HEK293T (cell line): ENCODE measurements at regions not wholly inside any gene's neighbourhood (a gene's known extent, or its start where the extent isn't known, plus 50 kb on each side); places are given as distances from the start of the nearest gene placed in this dataset.

Source experiments
- CTCF ChIA-PET: fragments of 350-600 bp; formaldehyde crosslinking; extraction: SDS; loops from one replicate; lab custom pipeline; 2021; ENCODE audit warnings: antibody characterized with exemption, inconsistent platforms; lab: Yijun Ruan, JAX
- POLR2A ChIA-PET: fragments of 350-600 bp; formaldehyde crosslinking; extraction: SDS; loops from one replicate; lab custom pipeline; 2020; ENCODE audit warnings: antibody characterized with exemption, inconsistent platforms; lab: Yijun Ruan, JAX
- DNase-seq: peaks from one replicate; pipeline ENCODE4 v3.0.0; 2012; ENCODE audit warnings: mixed read lengths; ENCODE audit errors: extremely low spot score
- ARNT ChIP-seq: fragments of 450-650 bp; IDR thresholded peaks from 2 replicates; pipeline ENCODE4 v1.6.1; 2017; ENCODE audit warnings: mild to moderate bottlenecking
- BHLHE40 ChIP-seq: fragments of 450-650 bp; IDR thresholded peaks from 2 replicates; pipeline ENCODE4 v1.6.1; 2016; ENCODE audit warnings: mild to moderate bottlenecking, moderate library complexity, borderline replicate concordance
- CTBP1 ChIP-seq: fragments of 450-650 bp; IDR thresholded peaks from 2 replicates; pipeline ENCODE4 v1.6.1; 2016; ENCODE audit warnings: borderline replicate concordance
- ELF4 ChIP-seq: fragments of 450-650 bp; IDR thresholded peaks from 2 replicates; pipeline ENCODE4 v1.6.1; 2017; ENCODE audit warnings: antibody characterized with exemption
- FOXA1 ChIP-seq: fragments of 450-650 bp; IDR thresholded peaks from 2 replicates; pipeline ENCODE4 v1.6.1; 2016; ENCODE audit warnings: mild to moderate bottlenecking
- FOXK2 ChIP-seq: fragments of 450-650 bp; IDR thresholded peaks from 2 replicates; pipeline ENCODE4 v1.6.1; 2016; ENCODE audit warnings: mild to moderate bottlenecking
- FOXM1 ChIP-seq: fragments of 450-650 bp; IDR thresholded peaks from 2 replicates; pipeline ENCODE4 v1.6.1; 2017; ENCODE audit warnings: mild to moderate bottlenecking, borderline replicate concordance
- HDGF ChIP-seq: fragments of 450-650 bp; IDR thresholded peaks from 2 replicates; pipeline ENCODE4 v1.6.1; 2017; ENCODE audit warnings: antibody characterized with exemption, borderline replicate concordance
- L3MBTL2 ChIP-seq: fragments of 450-650 bp; conservative IDR thresholded peaks from 2 replicates; pipeline ENCODE4 v1.6.1; 2016; ENCODE audit warnings: mild to moderate bottlenecking
- LEF1 ChIP-seq: fragments of 450-650 bp; IDR thresholded peaks from 2 replicates; pipeline ENCODE4 v1.6.1; 2017; ENCODE audit warnings: mild to moderate bottlenecking, borderline replicate concordance
- NFRKB ChIP-seq: fragments of 450-650 bp; IDR thresholded peaks from 2 replicates; pipeline ENCODE4 v1.6.1; 2016; ENCODE audit warnings: mild to moderate bottlenecking, moderate library complexity
- SP1 ChIP-seq: fragments of 450-650 bp; IDR thresholded peaks from 2 replicates; pipeline ENCODE4 v1.6.1; 2017
- SUZ12 ChIP-seq: fragments of 450-650 bp; IDR thresholded peaks from 2 replicates; pipeline ENCODE4 v1.6.1; 2016; ENCODE audit warnings: mild to moderate bottlenecking
- TARDBP ChIP-seq: fragments of 450-650 bp; IDR thresholded peaks from 2 replicates; pipeline ENCODE4 v1.6.1; 2016
- ZNF384 ChIP-seq: fragments of 450-650 bp; IDR thresholded peaks from 2 replicates; pipeline ENCODE4 v1.6.1; 2016
- TF ChIP-seq, protein P1 (sequence below): fragments of 450-650 bp; IDR thresholded peaks from 2 replicates; pipeline ENCODE4 v1.6.1; 2016

- no peak for DNase-seq
- ChIA-PET POLR2A (no interaction called here), CTCF (no interaction called here)
- no peak for TF ChIP-seq FOXK2
- TF ChIP-seq NFRKB: no peak
- TF ChIP-seq BHLHE40: no peak
- no peak for TF ChIP-seq FOXA1
- TF ChIP-seq, protein P1, sequence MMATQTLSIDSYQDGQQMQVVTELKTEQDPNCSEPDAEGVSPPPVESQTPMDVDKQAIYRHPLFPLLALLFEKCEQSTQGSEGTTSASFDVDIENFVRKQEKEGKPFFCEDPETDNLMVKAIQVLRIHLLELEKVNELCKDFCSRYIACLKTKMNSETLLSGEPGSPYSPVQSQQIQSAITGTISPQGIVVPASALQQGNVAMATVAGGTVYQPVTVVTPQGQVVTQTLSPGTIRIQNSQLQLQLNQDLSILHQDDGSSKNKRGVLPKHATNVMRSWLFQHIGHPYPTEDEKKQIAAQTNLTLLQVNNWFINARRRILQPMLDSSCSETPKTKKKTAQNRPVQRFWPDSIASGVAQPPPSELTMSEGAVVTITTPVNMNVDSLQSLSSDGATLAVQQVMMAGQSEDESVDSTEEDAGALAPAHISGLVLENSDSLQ: no peak
- TF ChIP-seq ZNF384: no peak
- TF ChIP-seq HDGF: no peak
- TF ChIP-seq SP1: no peak
- no peak for TF ChIP-seq FOXM1
- TF ChIP-seq L3MBTL2: no peak
- TF ChIP-seq SUZ12: no peak
Observed at GRCh38 chr3:24947103-24947502, 452.5 kb upstream of the THRB start.

DNA sequence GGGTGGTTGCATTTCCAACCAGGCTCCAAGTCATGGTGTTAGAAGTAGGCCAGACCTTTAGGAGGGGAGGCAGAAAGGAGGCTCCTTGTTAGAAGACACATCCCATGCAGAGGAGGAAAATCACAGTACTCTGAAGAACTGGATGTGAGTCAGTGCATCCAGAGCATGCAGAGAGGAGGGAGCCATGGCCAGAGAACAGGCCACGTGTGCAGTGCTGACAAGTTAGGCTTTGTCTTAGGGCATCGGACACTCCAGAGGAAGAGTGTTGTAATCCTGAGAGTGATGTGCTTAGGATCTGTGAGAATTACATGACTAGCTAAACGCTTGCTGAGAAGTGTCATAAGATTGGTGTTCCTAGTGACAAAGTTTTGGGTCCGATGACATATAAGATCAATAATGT, 456.5 kb upstream of the THRB start:
- no peak for DNase-seq
- TF ChIP-seq ELF4 (no peak), CTBP1 (no peak), TARDBP (no peak), HDGF (no peak), SUZ12 (no peak), ARNT (no peak), SP1 (no peak), FOXK2 (no peak), FOXM1 (no peak), NFRKB (no peak), LEF1 (no peak), FOXA1 (no peak), BHLHE40 (no peak), ZNF384 (no peak), L3MBTL2 (no peak)
- TF ChIP-seq, protein P1: no peak
- POLR2A ChIA-PET: no interaction called here
- CTCF ChIA-PET: no interaction called here

- no peak for DNase-seq
- TF ChIP-seq FOXM1: no peak
- no peak for TF ChIP-seq TARDBP
- ChIA-PET CTCF (interaction anchor here (1.5 kb wide), 1 partner anchor 10 kb away, joined by 3 read pairs; no protein-coding TSS in a partner anchor), POLR2A (no interaction called here)
Observed at GRCh38 chr3:24952388-24952787, 457.7 kb upstream of the THRB start.

- DNase-seq: no peak
- TF ChIP-seq L3MBTL2: no peak
- no peak for TF ChIP-seq ZNF384
- TF ChIP-seq BHLHE40: no peak
- TF ChIP-seq FOXK2: no peak
- ChIA-PET POLR2A (no interaction called here), CTCF (interaction anchor here (1.5 kb wide), 1 partner anchor 10 kb away, joined by 3 read pairs; no protein-coding TSS in a partner anchor)
Observed at GRCh38 chr3:24953060-24953771, 458.6 kb upstream of the THRB start.

GRCh38 chr3:24956613-24957012, 462.0 kb upstream of the THRB start:
- ChIA-PET POLR2A (no interaction called here), CTCF (no interaction called here)
- DNase-seq: no peak
- TF ChIP-seq NFRKB (no peak), BHLHE40 (no peak), SUZ12 (no peak), ZNF384 (no peak), CTBP1 (no peak), ELF4 (no peak), FOXK2 (no peak), FOXA1 (no peak), FOXM1 (no peak), L3MBTL2 (no peak), HDGF (no peak), LEF1 (no peak), SP1 (no peak), ARNT (no peak), TARDBP (no peak)
- TF ChIP-seq, protein P1: no peak

DNA sequence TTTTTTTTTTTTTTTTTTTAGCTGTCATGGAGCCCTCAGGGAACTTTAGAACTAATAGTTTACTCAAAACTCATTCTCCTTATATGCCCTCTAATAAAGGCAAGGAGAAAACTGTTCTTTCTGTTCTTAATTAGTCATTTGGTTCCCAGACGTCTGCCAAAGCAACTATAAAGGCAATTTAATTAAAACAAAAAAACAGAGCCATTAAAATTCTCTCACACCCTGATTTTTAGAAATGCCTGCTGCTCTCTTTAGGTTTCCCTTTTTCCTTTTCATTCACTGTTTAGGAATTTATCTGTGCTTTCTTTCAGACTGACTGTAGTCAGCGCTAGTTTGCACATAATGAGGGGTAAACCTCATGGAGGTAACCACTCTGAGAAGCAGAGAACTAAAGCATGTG, 463.6 kb upstream of the THRB start:
- ChIA-PET CTCF (no interaction called here), POLR2A (no interaction called here)
- DNase-seq: no peak
- TF ChIP-seq FOXK2 (no peak), CTBP1 (no peak), FOXA1 (no peak), SUZ12 (no peak), ZNF384 (no peak), ARNT (no peak), BHLHE40 (no peak), LEF1 (no peak), SP1 (no peak), NFRKB (no peak), ELF4 (no peak), HDGF (no peak), L3MBTL2 (no peak), FOXM1 (no peak), TARDBP (no peak)
- TF ChIP-seq, protein P1: no peak
